B cell (primary cell): ENCODE measurements at regions not wholly inside any gene's neighbourhood (a gene's known extent, or its start where the extent isn't known, plus 50 kb on each side); places are given as distances from the start of the nearest gene placed in this dataset.

Experiments used
- ATAC-seq: fragments of 200-7000 bp; cut with Tn5 transposase; one replicate; pipeline ENCODE4 v1.10.0; 2021; ENCODE audit warnings: low read depth, mild to moderate bottlenecking, moderate number of reproducible peaks, moderate library complexity
- CTCF ChIA-PET: fragments of 350-600 bp; sonication (Branson Sonifier 250); formaldehyde crosslinking; loops from one replicate; lab custom pipeline; 2021; ENCODE audit warnings: antibody characterized with exemption, inconsistent platforms; lab: Charles Lee
- POLR2A ChIA-PET: fragments of 350-600 bp; sonication (Branson Sonifier 250); formaldehyde crosslinking; loops from one replicate; lab custom pipeline; 2021; ENCODE audit warnings: antibody characterized with exemption; lab: Charles Lee
- DNase-seq: peaks from one replicate; pipeline ENCODE4 v3.0.0; 2013
- H2AFZ ChIP-seq: 2 replicates; pipeline ENCODE4 v1.6.1; 2012; ENCODE audit warnings: mild to moderate bottlenecking, low read depth, low read length; ENCODE audit not compliant: insufficient read depth, poor library complexity, severe bottlenecking
- H3K27ac ChIP-seq, 2 donors: 1 replicate in 1 of 2; 2 replicates in 1 of 2; pipeline ENCODE4 v1.5.1; 2012 to 2013; ENCODE audit warnings: low read length in 2 of 2, mild to moderate bottlenecking in 2 of 2, moderate library complexity in 1 of 2
- H3K27me3 ChIP-seq, 4 experiments: fragments of 200-600 bp in 1 of 4; sonication (generic) in 1 of 4; replicated peaks in 1 of 4; 1 replicate in 2 of 4; 2 replicates in 2 of 4; pipeline versions ENCODE4 v1.6.1 to v1.7.0; 2013 to 2016; ENCODE audit warnings: low read length in 3 of 4, mild to moderate bottlenecking in 2 of 4, mixed read lengths in 1 of 4, moderate library complexity in 1 of 4; ENCODE audit not compliant: insufficient read depth in 4 of 4, control insufficient read depth in 3 of 4; ENCODE audit errors: control extremely low read depth in 1 of 4
- H3K36me3 ChIP-seq, 2 experiments: replicated peaks in 1 of 2; 1 replicate in 1 of 2; 2 replicates in 1 of 2; pipeline versions ENCODE4 v1.6.1 to v1.7.1; 2013; ENCODE audit warnings: low read length in 1 of 2; ENCODE audit not compliant: insufficient read depth in 2 of 2, control insufficient read depth in 1 of 2; ENCODE audit errors: control extremely low read depth in 1 of 2, extremely low read depth in 1 of 2
- H3K4me1 ChIP-seq, 2 donors: fragments of 200-600 bp in 1 of 2; sonication (generic) in 1 of 2; 1 replicate in 1 of 2; 2 replicates in 1 of 2; pipeline versions ENCODE4 v1.5.1 to v1.6.1; 2013 to 2017; ENCODE audit warnings: low read length in 2 of 2; ENCODE audit not compliant: control insufficient read depth in 2 of 2, insufficient read depth in 2 of 2
- H3K4me2 ChIP-seq: replicated peaks from 2 replicates; pipeline ENCODE3; 2012; ENCODE audit warnings: mild to moderate bottlenecking, low read depth, low read length; ENCODE audit not compliant: poor library complexity, severe bottlenecking
- H3K4me3 ChIP-seq, 5 experiments: fragments of 200-600 bp in 1 of 5; sonication (generic) in 1 of 5; 1 replicate in 3 of 5; 2 replicates in 2 of 5; pipeline versions ENCODE4 v1.5.1 to v1.7.0; 2011 to 2016; ENCODE audit warnings: low read length in 4 of 5, mild to moderate bottlenecking in 4 of 5, low read depth in 2 of 5, control low read depth in 1 of 5, moderate library complexity in 1 of 5; ENCODE audit not compliant: insufficient read depth in 1 of 5; ENCODE audit errors: control extremely low read depth in 1 of 5, extremely low read depth in 1 of 5
- H3K79me2 ChIP-seq: fragments of 200-600 bp; sonication (generic); one replicate; pipeline ENCODE4 v1.6.0; 2016; ENCODE audit warnings: low read length; ENCODE audit not compliant: control insufficient read depth, insufficient read depth
- H3K9ac ChIP-seq: fragments of 200-600 bp; sonication (generic); 2 replicates; pipeline ENCODE4 v1.6.1; 2017; ENCODE audit warnings: mild to moderate bottlenecking, low read length, moderate library complexity
- H3K9me3 ChIP-seq, 3 donors: one replicate each; pipeline versions ENCODE4 v1.6.1 to v1.7.1; 2013; ENCODE audit warnings: low read length in 2 of 3; ENCODE audit not compliant: control insufficient read depth in 2 of 3, insufficient read depth in 1 of 3; ENCODE audit errors: control extremely low read depth in 1 of 3
- H4K20me1 ChIP-seq: 2 replicates; pipeline ENCODE4 v1.6.0; 2012; ENCODE audit warnings: mild to moderate bottlenecking, low read length; ENCODE audit not compliant: insufficient read depth, control insufficient read depth, poor library complexity, severe bottlenecking
- H3K27ac Mint-ChIP-seq: one replicate; pipeline ENCODE4 v1.8.0; 2021; ENCODE audit warnings: mixed read lengths
- H3K27me3 Mint-ChIP-seq: one replicate; pipeline ENCODE4 v1.8.0; 2021; ENCODE audit warnings: mixed read lengths
- H3K4me1 Mint-ChIP-seq: one replicate; pipeline ENCODE4 v1.8.0; 2021; ENCODE audit warnings: mixed read lengths
- H3K4me3 Mint-ChIP-seq: one replicate; pipeline ENCODE4 v1.8.0; 2021; ENCODE audit warnings: mixed read lengths
- H3K9me3 Mint-ChIP-seq: one replicate; pipeline ENCODE4 v1.8.0; 2022; ENCODE audit warnings: mixed read lengths; ENCODE audit not compliant: insufficient read depth
- CTCF ChIP-seq: fragments of 200-600 bp; IDR thresholded peaks from one replicate; pipeline ENCODE4 v1.8.0; 2022; ENCODE audit warnings: antibody characterized with exemption, mild to moderate bottlenecking
- EZH2 ChIP-seq: IDR thresholded peaks from 2 replicates; pipeline ENCODE4 v1.6.1; 2012; ENCODE audit warnings: borderline replicate concordance, low read depth, mild to moderate bottlenecking, moderate library complexity, low read length; ENCODE audit not compliant: insufficient read depth, poor library complexity, severe bottlenecking
- WGBS: methylation state at CpG from one replicate; pipeline ENCODE4 v1.1.5; 2013; ENCODE audit warnings: missing lambda C conversion rate; ENCODE audit not compliant: insufficient coverage; 5-methylcytosine and 5-hydroxymethylcytosine counted together
- intact Hi-C: fragments of 100-400 bp; cut with micrococcal nuclease; formaldehyde crosslinking; loops from one replicate; pipeline ENCODE4 v1.10.0; 2022

GRCh38 chr1:193458628-193459027, 272.2 kb upstream of the B3GALT2 start:
- H3K27ac Mint-ChIP-seq, result no peak overlapping the region

GRCh38 chr1:193457676-193458075, 271.3 kb upstream of the B3GALT2 start:
- Histone ChIP-seq H2AFZ (no peak overlapping the region), H4K20me1 (no peaks in the 10 kb centered on the region), H3K4me2 (no peak overlapping the region), H3K4me3 (no peak overlapping the region), H3K9ac (no peak overlapping the region), H3K9me3 (no peaks in the 10 kb centered on the region), H3K27me3 (no peaks in the 10 kb centered on the region), H3K79me2 (no peaks in the 10 kb centered on the region), H3K4me1 (peaks cover 3 to 5% of the 10 kb centered on the region in 2 donors), H3K36me3 (no peaks in the 10 kb centered on the region), H3K27ac (no peak overlapping the region)
- intact Hi-C loops, result no loop called here
- H3K4me3 Mint-ChIP-seq, result no peak overlapping the region
- ATAC-seq (no peak), DNase-seq (no peak)
- H3K27ac Mint-ChIP-seq, result no peak overlapping the region
- no peak for TF ChIP-seq CTCF
- TF ChIP-seq EZH2, result no peak
- 82% methylated on average over 8 of the region's 9 CpGs for WGBS
- ChIA-PET POLR2A (no interaction called here), CTCF (no interaction called here)
- no peaks in the 10 kb centered on the region for H3K27me3 Mint-ChIP-seq
- no peaks in the 10 kb centered on the region for H3K9me3 Mint-ChIP-seq
- H3K4me1 Mint-ChIP-seq, result peaks cover 6% of the 10 kb centered on the region

More at GRCh38 chr1:193458628-193459027, 272.2 kb upstream of the B3GALT2 start:
- Histone ChIP-seq H3K27me3 (no peaks in the 10 kb centered on the region), H3K4me1 (peaks cover 9 to 10% of the 10 kb centered on the region in 2 donors), H3K4me2 (no peak overlapping the region), H4K20me1 (no peaks in the 10 kb centered on the region), H3K36me3 (no peaks in the 10 kb centered on the region), H3K79me2 (no peaks in the 10 kb centered on the region), H3K27ac (no peak overlapping the region), H3K4me3 (no peak overlapping the region), H2AFZ (no peak overlapping the region), H3K9ac (no peak overlapping the region), H3K9me3 (no peaks in the 10 kb centered on the region)
- Mint-ChIP-seq H3K4me1 (peaks cover 15% of the 10 kb centered on the region), H3K9me3 (no peaks in the 10 kb centered on the region), H3K4me3 (no peak overlapping the region), H3K27me3 (no peaks in the 10 kb centered on the region)
- DNase-seq, result no peak
- intact Hi-C loops, result no loop called here
- no CpG with 5 or more reads among the region's 5 CpGs for WGBS
- TF ChIP-seq EZH2 (no peak), CTCF (no peak)
- CTCF ChIA-PET, result no interaction called here
- POLR2A ChIA-PET, result no interaction called here
- no peak for ATAC-seq
